ENCODE measurements at regions not wholly inside any gene's neighbourhood (a gene's known extent, or its start where the extent isn't known, plus 50 kb on each side); places are given as distances from the start of the nearest gene placed in this dataset.
"Not testable (repeated sequence)": the region's sequence is repeated elsewhere in the genome, so short reads cannot be mapped to it uniquely, and the experiment has no call there.

DNA sequence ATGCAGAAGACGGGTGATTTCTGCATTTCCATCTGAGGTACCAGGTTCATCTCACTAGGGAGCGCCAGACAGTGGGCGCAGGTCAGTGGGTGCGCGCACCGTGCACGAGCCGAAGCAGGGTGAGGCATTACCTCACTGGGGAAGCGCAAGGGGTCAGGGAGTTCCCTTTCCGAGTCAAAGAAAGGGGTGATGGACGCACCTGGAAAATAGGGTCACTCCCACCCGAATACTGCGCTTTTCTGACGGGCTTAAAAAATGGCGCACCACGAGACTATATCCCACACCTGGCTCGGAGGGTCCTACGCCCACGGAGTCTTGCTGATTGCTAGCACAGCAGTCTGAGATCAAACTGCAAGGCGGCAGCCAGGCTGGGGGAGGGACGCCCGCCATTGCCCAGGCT lies 1246.0 kb upstream of the PABPC4L start:
- peak; percentile 9 for DNase-seq (ENCODE audit: low read depth)

- DNase-seq (ENCODE audit: low read depth), result peak; percentile 6
These were observed 1233.3 kb upstream of the PABPC4L start for GRCh38 chr4:135434936-135435335.

- DNase-seq (ENCODE audit: low read depth), result no peak
These were observed 1227.9 kb upstream of the PABPC4L start for GRCh38 chr4:135429528-135429927.

- peak; percentile 4 for DNase-seq (ENCODE audit: low read depth)
These were observed 1216.8 kb upstream of the PABPC4L start for GRCh38 chr4:135418353-135418752.

GRCh38 chr4:135412213-135412612 lies 1210.6 kb upstream of the PABPC4L start:
- no peak for DNase-seq (ENCODE audit: low read depth)

DNA sequence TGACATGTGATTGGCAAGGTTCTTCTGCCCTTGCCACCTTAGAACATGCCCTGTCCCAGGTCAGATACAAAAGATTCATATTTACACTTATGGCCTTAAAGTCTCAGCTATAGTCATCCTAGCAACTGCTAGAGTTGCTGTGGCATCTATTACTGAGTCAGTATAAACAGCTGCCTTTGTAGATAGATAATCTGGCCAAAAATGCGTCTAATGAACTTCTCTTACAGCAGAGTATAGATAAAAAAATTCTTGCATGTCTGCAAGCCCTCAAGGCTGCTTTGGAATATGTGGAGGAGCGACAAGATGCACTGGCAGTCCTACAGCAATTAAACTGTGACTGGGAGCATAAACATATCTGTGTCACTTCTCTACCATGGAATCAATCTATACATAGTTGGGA lies 1209.7 kb upstream of the PABPC4L start:
- DNase-seq (ENCODE audit: low read depth), result no peak

DNA sequence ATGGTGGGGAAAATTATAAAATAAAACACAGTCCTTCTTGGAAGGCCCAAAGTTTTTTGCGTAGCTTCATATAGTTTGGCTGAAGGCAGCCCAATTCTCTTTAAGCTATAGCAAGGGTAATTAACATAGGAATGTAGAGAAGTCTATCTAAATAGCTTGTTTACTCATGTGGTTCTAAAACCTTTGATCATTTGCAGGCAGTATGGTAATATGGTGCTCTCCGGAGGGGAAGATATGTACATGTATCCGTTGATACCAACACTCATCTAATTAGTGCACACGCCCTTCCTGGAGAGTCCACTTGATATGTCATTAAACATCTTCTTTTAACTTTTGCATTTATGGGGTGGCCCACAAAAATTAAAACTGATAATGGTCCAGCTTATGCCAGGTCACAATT lies 1207.7 kb upstream of the PABPC4L start:
- DNase-seq (ENCODE audit: low read depth), result not testable (repeated sequence)

DNA sequence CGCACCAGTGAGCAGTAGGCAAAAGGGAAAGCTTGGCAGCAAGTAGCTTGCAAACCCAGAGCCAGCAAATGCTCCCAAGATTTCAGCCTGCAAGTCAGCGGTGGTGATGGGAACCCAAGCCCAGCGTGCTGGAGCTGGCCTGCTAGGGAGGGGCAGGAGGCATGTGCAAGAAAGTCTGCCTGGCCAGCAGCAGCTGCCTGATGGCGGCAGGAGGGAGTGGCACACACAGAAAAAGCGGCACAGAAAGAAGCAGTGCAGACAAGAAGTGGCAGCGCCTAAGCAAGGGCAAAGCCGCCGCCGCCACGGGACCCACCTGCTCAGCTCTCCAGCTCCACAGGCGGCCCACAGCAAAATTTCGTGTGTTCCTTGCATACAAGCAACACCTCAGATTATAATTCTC lies 1206.5 kb upstream of the PABPC4L start:
- peak; percentile 2 for DNase-seq (ENCODE audit: low read depth)

GRCh38 chr4:135406597-135406996 lies 1205.0 kb upstream of the PABPC4L start:
- DNase-seq (ENCODE audit: low read depth), result not testable (repeated sequence)

DNA sequence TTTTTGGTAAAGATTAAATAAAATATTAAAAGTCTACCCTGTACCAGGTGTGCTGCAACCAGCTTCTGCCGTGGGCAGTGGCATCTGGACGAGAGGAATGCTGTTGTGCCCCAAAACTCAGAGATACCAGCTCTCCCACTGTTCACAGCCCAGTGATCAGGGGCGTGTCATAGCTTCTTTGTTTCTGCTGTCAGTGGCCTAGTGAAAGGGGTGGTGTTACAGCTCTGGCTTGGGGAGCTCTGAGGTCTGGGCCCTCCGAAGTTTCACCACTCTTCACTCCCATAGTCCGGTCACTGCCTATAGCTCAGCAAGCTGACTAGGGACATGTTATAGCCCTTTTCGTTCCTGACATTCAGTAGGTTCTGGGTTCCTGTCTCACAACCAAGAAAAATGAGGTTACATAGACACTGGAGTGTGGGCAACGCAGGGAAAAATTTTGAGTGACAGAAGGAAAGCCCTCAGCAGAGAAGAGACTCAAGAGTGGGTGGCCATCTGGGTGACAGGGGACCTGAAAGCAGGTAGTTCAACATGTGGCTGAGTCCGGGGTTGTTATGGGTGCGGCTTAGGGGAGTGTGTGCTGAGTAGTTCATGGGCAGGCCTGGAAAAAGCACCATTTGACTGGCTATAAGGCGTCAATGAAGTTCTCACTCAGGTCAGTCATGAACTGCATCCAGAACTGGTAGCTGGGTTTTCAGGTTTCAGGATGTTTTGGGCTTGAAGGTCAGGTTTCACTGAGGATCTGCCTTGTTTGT lies 1184.4 kb upstream of the PABPC4L start:
- DNase-seq (ENCODE audit: low read depth), result no peak

GRCh38 chr4:135383356-135384288 lies 1182.0 kb upstream of the PABPC4L start:
- no peak for DNase-seq (ENCODE audit: low read depth)

DNA sequence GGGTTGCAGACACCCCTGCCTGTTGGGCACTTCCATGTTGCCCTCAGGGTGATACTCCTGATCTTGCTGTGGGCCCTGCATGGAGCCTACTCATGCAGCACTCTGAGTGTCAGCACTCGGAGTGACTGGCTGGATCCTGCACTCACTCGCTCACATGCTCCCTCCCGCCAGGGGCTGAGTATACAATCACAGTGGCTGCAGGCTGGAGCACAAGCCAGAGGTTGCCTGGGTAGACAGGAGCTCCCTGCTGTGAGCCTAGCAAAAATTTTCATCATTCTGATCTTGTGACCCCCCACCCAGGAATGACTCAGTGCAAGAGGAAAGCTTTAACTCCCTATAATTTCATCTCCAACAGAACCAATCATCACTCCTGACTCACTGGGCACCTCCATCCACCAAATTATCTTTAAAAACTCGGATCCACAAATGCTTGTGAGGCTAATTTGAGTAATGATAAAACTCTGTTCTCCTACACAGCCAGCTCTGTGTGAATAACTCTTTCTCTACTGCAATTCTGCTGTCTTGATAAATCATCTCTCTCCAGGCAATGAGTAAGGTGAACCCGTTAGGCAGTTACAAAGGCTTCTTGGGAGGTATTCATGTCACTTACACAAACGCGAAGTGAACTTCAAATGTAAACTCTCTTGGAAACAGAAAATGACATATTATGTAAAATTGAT lies 1180.8 kb upstream of the PABPC4L start:
- DNase-seq (ENCODE audit: low read depth), result peak; percentile 6

GRCh38 chr4:135372131-135372530 lies 1170.5 kb upstream of the PABPC4L start:
- no peak for DNase-seq (ENCODE audit: low read depth)

GRCh38 chr4:135371137-135371536 lies 1169.5 kb upstream of the PABPC4L start:
- DNase-seq (ENCODE audit: low read depth), result peak; percentile 14

DNA sequence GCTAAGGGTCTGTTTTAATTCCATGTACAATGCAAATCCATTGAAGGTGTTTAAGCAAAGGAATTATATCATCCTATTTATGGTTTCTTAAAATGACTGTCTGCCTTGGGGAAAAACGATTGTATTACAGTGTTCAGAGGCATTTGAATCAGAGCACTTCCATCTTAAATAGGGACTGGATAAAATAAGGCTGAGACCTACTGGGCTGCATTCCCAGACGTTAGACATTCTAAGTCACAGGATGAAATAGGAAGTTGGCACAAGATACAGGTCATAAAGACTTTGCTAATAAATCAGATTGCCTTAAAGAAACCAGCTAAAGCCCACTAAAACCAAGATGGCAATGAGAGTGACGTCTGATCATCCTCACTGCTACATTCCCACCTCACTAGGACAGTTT lies 1167.2 kb upstream of the PABPC4L start:
- DNase-seq (ENCODE audit: low read depth), result no peak

DNA sequence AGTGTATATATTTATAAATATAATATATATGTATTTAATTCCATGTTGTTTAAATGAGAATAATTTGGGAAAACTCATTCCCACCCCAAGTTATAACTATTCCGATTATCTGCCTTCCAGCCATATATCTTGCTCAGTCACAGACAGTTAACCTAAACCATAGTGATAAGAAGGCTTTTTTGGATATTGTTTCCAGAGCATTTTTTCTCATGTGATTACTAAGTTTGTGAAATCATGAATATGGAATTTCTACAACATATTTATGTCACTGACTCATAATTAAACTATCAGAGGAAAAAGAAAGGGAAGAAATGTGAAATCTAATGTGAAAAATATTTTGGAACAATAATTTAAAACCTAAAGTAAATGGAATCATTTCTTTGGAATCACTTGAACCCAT lies 1163.5 kb upstream of the PABPC4L start:
- DNase-seq (ENCODE audit: low read depth), result no peak

DNA sequence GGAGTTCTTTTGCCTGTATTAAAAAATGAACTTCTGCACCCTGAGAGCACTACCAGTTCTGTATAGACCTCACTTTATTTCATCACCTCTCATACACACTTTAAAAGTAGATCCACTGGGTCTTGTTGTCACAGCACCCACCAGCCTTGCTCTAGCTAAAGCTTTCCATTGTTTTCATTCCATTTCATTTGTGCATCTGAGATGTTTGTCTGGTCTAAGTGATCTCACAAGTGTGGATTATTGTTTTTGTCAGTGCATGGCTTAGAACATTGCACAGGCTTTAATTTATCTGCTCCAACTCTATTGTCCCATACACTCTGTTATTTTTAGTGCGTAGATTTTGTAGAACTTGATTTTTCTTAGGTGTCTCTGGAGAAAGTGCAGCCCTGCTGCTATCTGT lies 1157.5 kb upstream of the PABPC4L start:
- no peak for DNase-seq (ENCODE audit: low read depth)

- DNase-seq (ENCODE audit: low read depth), result no peak
These were observed 1155.5 kb upstream of the PABPC4L start for GRCh38 chr4:135357091-135357490.

DNA sequence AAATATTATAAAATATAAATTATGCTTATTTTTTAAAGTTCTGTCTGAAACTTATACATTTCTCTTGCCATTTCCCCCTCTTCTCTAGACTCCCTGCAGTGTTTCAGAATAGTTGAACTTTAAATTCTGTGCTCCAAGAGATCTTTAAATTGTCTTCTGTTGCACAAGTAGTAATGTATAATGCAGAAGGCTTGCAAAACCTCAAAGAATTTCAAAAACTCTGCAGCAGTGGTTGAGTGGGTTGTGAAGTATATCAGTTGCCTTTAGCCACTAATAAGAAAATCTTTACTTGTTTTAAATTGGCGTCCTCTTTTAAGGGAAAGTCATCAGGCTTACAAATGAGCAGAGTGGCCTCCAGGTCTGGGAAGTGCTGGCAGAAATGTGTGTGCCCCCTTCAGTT lies 1153.3 kb upstream of the PABPC4L start:
- no peak for DNase-seq (ENCODE audit: low read depth)

DNA sequence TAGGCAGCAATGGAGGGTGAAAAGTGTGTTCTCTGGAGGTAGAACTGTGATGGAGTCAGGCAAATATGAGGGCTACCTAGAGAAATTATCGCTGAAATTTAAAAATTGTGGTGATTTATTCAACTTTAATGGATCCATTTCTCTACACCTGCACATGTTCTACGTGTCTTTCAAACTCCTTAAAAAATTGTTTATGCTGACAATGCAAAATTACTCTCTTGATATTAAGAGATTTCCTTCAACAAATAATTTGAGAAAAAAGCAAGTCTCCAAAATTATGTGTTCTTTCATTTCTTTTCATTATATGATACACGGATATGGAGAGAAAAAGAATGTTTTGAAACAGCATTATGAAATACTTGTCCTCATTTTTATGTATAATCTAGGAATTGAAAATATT lies 1151.4 kb upstream of the PABPC4L start:
- no peak for DNase-seq (ENCODE audit: low read depth)

DNA sequence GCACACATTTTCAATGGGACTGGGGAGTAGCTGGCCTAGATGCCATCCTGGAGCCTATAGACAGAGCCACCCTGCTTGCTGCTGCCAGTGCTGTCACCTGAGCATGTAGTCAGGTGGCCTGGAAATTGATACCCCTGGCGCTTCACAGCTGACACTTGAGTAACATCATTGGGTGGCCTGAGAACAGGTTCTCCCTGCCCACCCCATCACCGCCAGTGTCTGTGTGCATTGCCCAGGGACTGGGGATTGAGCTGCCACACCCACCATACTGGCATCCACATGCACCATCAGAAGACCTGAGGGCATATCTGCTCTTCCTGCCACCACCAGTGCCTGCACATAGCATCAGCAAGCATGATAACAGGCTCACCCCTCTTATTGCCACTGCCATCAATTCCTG lies 1142.9 kb upstream of the PABPC4L start:
- no peak for DNase-seq (ENCODE audit: low read depth)

GRCh38 chr4:135338181-135338580 lies 1136.6 kb upstream of the PABPC4L start:
- DNase-seq (ENCODE audit: low read depth), result no peak
